IPS-18a (cell line): ENCODE measurements at regions not wholly inside any gene's neighbourhood (a gene's known extent, or its start where the extent isn't known, plus 50 kb on each side); places are given as distances from the start of the nearest gene placed in this dataset.
"Not testable (repeated sequence)": the region's sequence is repeated elsewhere in the genome, so short reads cannot be mapped to it uniquely, and the experiment has no call there.

ENCODE experiments used
- H3K27ac ChIP-seq: one replicate; pipeline ENCODE4 v1.5.1; 2013; ENCODE audit warnings: low read length
- H3K27me3 ChIP-seq: one replicate; pipeline ENCODE4 v1.6.1; 2013; ENCODE audit warnings: mild to moderate bottlenecking, low read length; ENCODE audit not compliant: control insufficient read depth, insufficient read depth
- H3K36me3 ChIP-seq: one replicate; pipeline ENCODE4 v1.6.1; 2013; ENCODE audit warnings: low read depth, low read length; ENCODE audit not compliant: control insufficient read depth
- H3K4me1 ChIP-seq: one replicate; pipeline ENCODE4 v1.6.1; 2013; ENCODE audit warnings: low read depth, low read length; ENCODE audit not compliant: control insufficient read depth
- H3K4me3 ChIP-seq: one replicate; pipeline ENCODE4 v1.5.1; 2013; ENCODE audit warnings: low read length
- H3K9ac ChIP-seq: one replicate; pipeline ENCODE4 v1.6.1; 2013; ENCODE audit warnings: mild to moderate bottlenecking, low read length, moderate library complexity
- H3K9me3 ChIP-seq: one replicate; pipeline ENCODE4 v1.6.1; 2013; ENCODE audit warnings: low read depth, low read length; ENCODE audit not compliant: control insufficient read depth

- Histone ChIP-seq H3K9me3 (no peaks in the 10 kb centered on the region), H3K27ac (no peak overlapping the region), H3K36me3 (no peaks in the 10 kb centered on the region), H3K4me3 (no peak overlapping the region), H3K9ac (no peak overlapping the region), H3K27me3 (no peaks in the 10 kb centered on the region), H3K4me1 (no peaks in the 10 kb centered on the region)
Measured at GRCh38 chr11:23859087-23859486, 637.8 kb upstream of the LUZP2 start.

DNA sequence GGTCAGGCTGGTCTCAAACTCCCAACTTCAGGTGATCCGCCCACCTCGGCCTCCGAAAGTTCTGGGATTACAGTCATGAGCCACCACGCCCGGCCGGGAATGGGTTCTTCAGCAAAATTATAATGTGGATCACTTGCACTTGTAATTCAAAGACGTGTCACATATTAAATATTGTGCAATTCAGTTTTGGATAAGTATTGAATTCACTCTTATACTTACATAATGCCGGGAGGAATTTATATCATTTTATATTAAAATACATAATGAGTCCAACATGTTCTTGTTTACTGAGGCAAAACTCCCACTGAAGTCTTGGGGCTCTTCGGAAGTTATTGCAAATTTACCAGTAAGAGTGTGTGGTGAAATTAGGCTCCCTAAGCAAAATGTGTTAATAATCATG lies 635.2 kb upstream of the LUZP2 start:
- H3K9me3 ChIP-seq: no peaks in the 10 kb centered on the region
- no peaks in the 10 kb centered on the region for H3K27me3 ChIP-seq
- no peaks in the 10 kb centered on the region for H3K4me1 ChIP-seq
- H3K27ac ChIP-seq: no peak overlapping the region
- H3K9ac ChIP-seq: no peak overlapping the region
- no peak overlapping the region for H3K4me3 ChIP-seq
- H3K36me3 ChIP-seq: no peaks in the 10 kb centered on the region

DNA sequence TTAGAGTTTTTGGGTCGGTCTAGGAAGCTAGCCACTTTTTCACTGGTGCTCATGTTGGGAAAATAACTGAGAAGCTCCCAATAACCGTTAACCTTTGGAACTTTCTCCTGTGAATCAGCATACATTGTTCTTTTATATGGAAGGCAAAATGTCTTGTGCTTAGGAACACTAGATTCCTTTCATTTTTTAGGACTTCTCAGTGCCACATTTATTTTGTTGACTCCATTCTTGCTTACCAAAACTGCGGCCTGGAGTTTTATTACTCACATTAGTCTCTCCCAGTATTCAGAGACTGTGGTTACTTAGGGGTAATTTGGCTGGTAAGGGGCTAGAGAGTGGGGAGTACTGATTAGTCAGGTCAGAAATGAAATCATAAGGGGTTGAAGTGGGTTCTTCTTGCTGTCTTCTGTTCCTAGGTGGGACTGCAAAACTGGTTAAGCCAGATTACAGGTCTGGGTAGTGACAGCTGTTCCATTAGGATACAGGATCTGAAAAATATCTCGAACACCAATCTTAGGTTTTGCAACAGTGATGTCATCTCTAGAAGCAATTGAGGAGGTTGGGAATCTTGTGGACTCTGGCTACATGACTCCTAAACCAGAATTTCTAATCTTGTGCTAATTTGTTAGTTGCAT lies 631.4 kb upstream of the LUZP2 start:
- H3K4me1 ChIP-seq: no peaks in the 10 kb centered on the region
- no peak overlapping the region for H3K27ac ChIP-seq
- no peaks in the 10 kb centered on the region for H3K36me3 ChIP-seq
- no peaks in the 10 kb centered on the region for H3K27me3 ChIP-seq
- no peak overlapping the region for H3K4me3 ChIP-seq
- no peak overlapping the region for H3K9ac ChIP-seq
- no peaks in the 10 kb centered on the region for H3K9me3 ChIP-seq

- H3K4me1 ChIP-seq: no peaks in the 10 kb centered on the region
- no peaks in the 10 kb centered on the region for H3K9me3 ChIP-seq
- H3K27ac ChIP-seq: no peak overlapping the region
- no peaks in the 10 kb centered on the region for H3K27me3 ChIP-seq
- no peak overlapping the region for H3K4me3 ChIP-seq
- H3K9ac ChIP-seq: no peak overlapping the region
- no peaks in the 10 kb centered on the region for H3K36me3 ChIP-seq
Measured at GRCh38 chr11:23866641-23867040, 630.2 kb upstream of the LUZP2 start.

DNA sequence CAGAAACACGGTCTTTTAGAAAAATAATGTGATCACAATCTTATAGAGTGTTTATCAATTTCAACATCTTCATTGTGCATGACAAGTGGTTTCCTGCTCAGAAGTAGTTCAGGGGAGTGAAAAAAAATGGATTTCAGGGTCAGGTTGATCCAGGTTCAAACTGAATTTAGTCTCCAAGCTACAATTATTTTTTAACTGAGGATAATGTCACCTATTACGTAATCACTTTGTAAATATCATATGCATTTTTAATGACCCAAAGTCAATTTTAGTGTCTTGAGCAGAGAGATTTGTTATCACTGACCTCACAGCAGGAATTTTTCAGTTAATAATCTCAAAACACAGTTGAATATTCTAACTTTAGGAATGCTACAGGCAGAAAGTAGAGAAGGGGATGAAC lies 627.2 kb upstream of the LUZP2 start:
- Histone ChIP-seq H3K9me3 (no peaks in the 10 kb centered on the region), H3K36me3 (no peaks in the 10 kb centered on the region), H3K4me3 (no peak overlapping the region), H3K4me1 (no peaks in the 10 kb centered on the region), H3K27me3 (no peaks in the 10 kb centered on the region), H3K27ac (no peak overlapping the region), H3K9ac (no peak overlapping the region)

DNA sequence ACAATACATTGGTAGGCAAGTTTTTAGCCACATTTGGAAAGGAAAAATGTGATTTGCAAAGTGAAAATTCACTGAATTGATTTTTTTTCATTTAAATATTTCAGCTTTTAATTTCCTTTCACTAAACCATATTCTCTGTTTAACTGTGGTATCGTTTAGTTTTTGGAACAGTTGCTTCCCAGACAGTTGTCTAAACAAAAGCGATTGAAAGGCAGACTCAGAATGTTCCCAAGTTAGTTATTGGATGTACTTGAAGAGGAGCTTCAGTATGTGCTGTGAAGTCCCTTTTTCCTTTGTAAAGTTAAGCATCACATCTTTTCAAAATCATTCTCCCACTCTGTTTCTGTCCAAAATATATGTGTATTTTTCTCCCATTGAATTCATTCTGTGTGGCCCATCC lies 623.4 kb upstream of the LUZP2 start:
- H3K9ac ChIP-seq: no peak overlapping the region
- H3K4me3 ChIP-seq: no peak overlapping the region
- H3K27ac ChIP-seq: no peak overlapping the region
- H3K27me3 ChIP-seq: no peaks in the 10 kb centered on the region
- H3K4me1 ChIP-seq: peaks cover 3% of the 10 kb centered on the region
- no peaks in the 10 kb centered on the region for H3K36me3 ChIP-seq
- H3K9me3 ChIP-seq: no peaks in the 10 kb centered on the region

DNA sequence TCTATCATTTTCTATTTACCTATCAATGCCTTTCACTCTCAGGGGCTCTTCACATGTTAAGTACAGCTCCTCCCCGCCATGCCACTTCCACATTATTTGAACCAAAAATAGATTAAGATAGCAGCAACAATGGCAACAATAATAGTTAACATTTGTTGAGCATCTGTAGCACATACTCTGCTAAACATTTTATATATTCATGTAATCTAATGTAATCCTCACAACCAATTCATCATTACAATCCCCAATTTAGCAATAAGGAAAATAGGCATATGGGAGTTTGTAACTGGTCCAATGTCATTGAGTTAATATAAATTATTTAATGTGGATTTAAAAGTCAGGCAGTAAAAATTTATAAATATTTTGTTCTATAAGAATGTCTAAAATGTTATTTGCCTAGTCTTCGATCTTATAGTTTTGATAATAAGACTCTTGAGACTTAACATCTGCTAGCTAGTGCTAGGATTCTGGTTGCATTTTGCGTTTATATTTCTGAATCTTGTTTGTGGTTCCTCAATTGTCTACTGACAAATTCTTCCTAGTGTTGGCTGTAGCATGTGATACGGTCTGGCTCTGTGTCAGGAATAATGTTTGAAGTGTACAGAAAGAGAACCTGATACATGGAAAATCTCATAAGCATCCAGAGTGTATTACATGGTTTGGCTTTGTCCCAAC lies 621.5 kb upstream of the LUZP2 start:
- no peaks in the 10 kb centered on the region for H3K9me3 ChIP-seq
- H3K27me3 ChIP-seq: no peaks in the 10 kb centered on the region
- no peak overlapping the region for H3K9ac ChIP-seq
- H3K27ac ChIP-seq: no peak overlapping the region
- peaks cover 3% of the 10 kb centered on the region for H3K4me1 ChIP-seq
- no peaks in the 10 kb centered on the region for H3K36me3 ChIP-seq
- no peak overlapping the region for H3K4me3 ChIP-seq

DNA sequence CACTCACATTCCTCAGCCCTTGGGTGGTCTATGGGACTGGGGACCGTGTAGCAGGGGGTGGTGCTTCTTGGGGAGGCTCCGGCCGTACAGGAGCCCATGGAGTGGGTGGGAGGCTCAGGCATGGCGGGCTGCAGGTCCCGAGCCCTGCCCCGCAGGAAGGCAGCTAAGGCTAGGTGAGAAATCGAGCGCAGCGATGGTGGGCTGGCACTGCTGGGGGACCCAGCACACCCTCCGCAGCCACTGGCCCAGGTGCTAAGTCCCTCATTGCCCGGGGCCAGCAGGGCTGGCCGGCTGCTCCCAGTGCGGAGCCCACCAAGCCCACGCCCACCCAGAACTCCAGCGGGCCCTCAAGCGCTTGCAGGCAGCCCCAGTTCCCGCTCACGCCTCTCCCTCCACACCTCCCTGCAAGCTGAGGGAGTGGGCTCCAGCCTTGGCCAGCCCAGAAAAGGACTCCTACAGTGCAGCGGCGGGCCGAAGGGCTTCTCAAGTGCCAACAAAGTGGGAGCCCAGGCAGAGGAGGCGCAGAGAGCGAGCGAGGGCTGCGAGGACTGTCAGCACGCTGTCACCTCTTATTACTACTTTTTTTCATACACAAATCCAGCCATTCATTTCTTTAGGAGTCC lies 613.3 kb upstream of the LUZP2 start:
- H3K27ac ChIP-seq, H3K4me1 ChIP-seq, H3K36me3 ChIP-seq, H3K4me3 ChIP-seq, H3K9me3 ChIP-seq, H3K27me3 ChIP-seq, H3K9ac ChIP-seq: not testable (repeated sequence)

- Histone ChIP-seq H3K4me1 (peaks cover 4% of the 10 kb centered on the region), H3K9me3 (no peaks in the 10 kb centered on the region), H3K9ac (no peak overlapping the region), H3K27ac (no peak overlapping the region), H3K4me3 (no peak overlapping the region), H3K27me3 (no peaks in the 10 kb centered on the region), H3K36me3 (no peaks in the 10 kb centered on the region)
Measured at GRCh38 chr11:23884341-23884740, 612.5 kb upstream of the LUZP2 start.

DNA sequence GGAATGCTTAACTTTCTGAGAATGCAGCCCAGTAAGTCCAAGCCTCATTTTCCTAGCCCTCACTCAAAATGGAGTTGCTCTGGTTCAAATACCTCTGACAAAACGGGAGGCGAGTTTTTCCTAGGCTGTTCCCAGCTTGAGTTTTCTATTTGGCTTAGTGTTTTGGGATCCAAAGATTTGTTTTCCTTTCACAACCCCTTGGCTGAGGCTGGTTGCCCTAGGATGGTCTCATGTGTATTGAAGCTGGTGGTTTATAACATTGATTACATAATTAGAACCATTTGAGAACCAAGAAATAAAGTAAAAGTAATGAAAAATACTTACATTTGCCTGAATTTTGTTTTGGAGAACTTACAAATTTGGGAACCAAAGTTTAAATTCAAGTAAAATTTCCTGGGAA lies 611.1 kb upstream of the LUZP2 start:
- no peak overlapping the region for H3K27ac ChIP-seq
- peaks cover 4% of the 10 kb centered on the region for H3K4me1 ChIP-seq
- H3K9ac ChIP-seq: no peak overlapping the region
- H3K4me3 ChIP-seq: no peak overlapping the region
- H3K36me3 ChIP-seq: no peaks in the 10 kb centered on the region
- H3K27me3 ChIP-seq: no peaks in the 10 kb centered on the region
- H3K9me3 ChIP-seq: no peaks in the 10 kb centered on the region

- not testable (repeated sequence) for H3K27me3 ChIP-seq, H3K4me3 ChIP-seq, H3K36me3 ChIP-seq, H3K9me3 ChIP-seq, H3K27ac ChIP-seq, H3K4me1 ChIP-seq, H3K9ac ChIP-seq
Measured at GRCh38 chr11:23887122-23887521, 609.7 kb upstream of the LUZP2 start.

DNA sequence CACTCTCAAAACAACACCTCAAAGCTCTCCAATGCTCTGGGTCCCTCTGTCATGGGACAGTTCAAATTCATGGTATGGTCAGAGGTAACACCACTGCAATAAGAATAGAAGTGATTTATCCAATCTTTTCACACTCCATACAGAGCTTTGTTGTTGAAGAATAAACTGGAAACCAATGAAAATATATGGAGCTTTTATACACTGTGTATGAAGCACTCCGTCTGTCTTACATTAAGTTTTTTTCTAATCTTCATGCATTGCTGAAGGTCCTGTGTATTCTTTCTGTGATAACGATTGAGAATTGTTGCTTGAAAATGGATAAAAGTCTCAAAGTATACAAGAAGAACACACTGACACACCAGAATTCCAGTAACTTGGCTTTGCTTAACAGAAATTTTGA lies 603.7 kb upstream of the LUZP2 start:
- Histone ChIP-seq H3K4me3 (no peak overlapping the region), H3K4me1 (no peaks in the 10 kb centered on the region), H3K27me3 (no peaks in the 10 kb centered on the region), H3K9me3 (no peaks in the 10 kb centered on the region), H3K36me3 (no peaks in the 10 kb centered on the region), H3K9ac (no peak overlapping the region), H3K27ac (no peak overlapping the region)
